ENCODE measurements at regions not wholly inside any gene's neighbourhood (a gene's known extent, or its start where the extent isn't known, plus 50 kb on each side); places are given as distances from the start of the nearest gene placed in this dataset.

- no peak for TF ChIP-seq CTCF (IDR thresholded peaks at IDR 0.05; ENCODE audit: borderline replicate concordance, control extremely low read depth, extremely low read depth, insufficient read depth, missing control alignments)
- DNase-seq (ENCODE audit: low spot score) = no peak
- in situ Hi-C loops (cut with MboI; ENCODE audit: low sequenced_read_pairs, unreplicated experiment) = no loop called here
Observed at GRCh38 chr5:85906460-85906859, 711.3 kb upstream of the COX7C start.

GRCh38 chr5:85910335-85910734, 707.4 kb upstream of the COX7C start:
- in situ Hi-C loops (cut with MboI; ENCODE audit: low sequenced_read_pairs, unreplicated experiment) = no loop called here
- no peak for TF ChIP-seq CTCF (IDR thresholded peaks at IDR 0.05; ENCODE audit: borderline replicate concordance, control extremely low read depth, extremely low read depth, insufficient read depth, missing control alignments)
- DNase-seq (ENCODE audit: low spot score) = no peak

- TF ChIP-seq CTCF (IDR thresholded peaks at IDR 0.05; ENCODE audit: borderline replicate concordance, control extremely low read depth, extremely low read depth, insufficient read depth, missing control alignments) = no peak
- in situ Hi-C loops (cut with MboI; ENCODE audit: low sequenced_read_pairs, unreplicated experiment) = no loop called here
- DNase-seq (ENCODE audit: low spot score) = no peak
Observed at GRCh38 chr5:85920984-85921383, 696.8 kb upstream of the COX7C start.

GRCh38 chr5:85921590-85921989, 696.2 kb upstream of the COX7C start:
- no peak for DNase-seq (ENCODE audit: low spot score)
- in situ Hi-C loops (cut with MboI; ENCODE audit: low sequenced_read_pairs, unreplicated experiment) = no loop called here
- no peak for TF ChIP-seq CTCF (IDR thresholded peaks at IDR 0.05; ENCODE audit: borderline replicate concordance, control extremely low read depth, extremely low read depth, insufficient read depth, missing control alignments)

- in situ Hi-C loops (cut with MboI; ENCODE audit: low sequenced_read_pairs, unreplicated experiment) = no loop called here
- TF ChIP-seq CTCF (IDR thresholded peaks at IDR 0.05; ENCODE audit: borderline replicate concordance, control extremely low read depth, extremely low read depth, insufficient read depth, missing control alignments) = no peak
- DNase-seq (ENCODE audit: low spot score) = no peak
Observed at GRCh38 chr5:85927632-85928031, 690.1 kb upstream of the COX7C start.

- in situ Hi-C loops (cut with MboI; ENCODE audit: low sequenced_read_pairs, unreplicated experiment) = no loop called here
- no peak for TF ChIP-seq CTCF (IDR thresholded peaks at IDR 0.05; ENCODE audit: borderline replicate concordance, control extremely low read depth, extremely low read depth, insufficient read depth, missing control alignments)
- DNase-seq (ENCODE audit: low spot score) = no peak
Observed at GRCh38 chr5:85929713-85930112, 688.0 kb upstream of the COX7C start.

- in situ Hi-C loops (cut with MboI; ENCODE audit: low sequenced_read_pairs, unreplicated experiment) = no loop called here
- no peak for DNase-seq (ENCODE audit: low spot score)
- TF ChIP-seq CTCF (IDR thresholded peaks at IDR 0.05; ENCODE audit: borderline replicate concordance, control extremely low read depth, extremely low read depth, insufficient read depth, missing control alignments) = no peak
Observed at GRCh38 chr5:85931220-85931619, 686.5 kb upstream of the COX7C start.
